Esophagus muscularis mucosa (tissue), 4 donors: ENCODE measurements at regions not wholly inside any gene's neighbourhood (a gene's known extent, or its start where the extent isn't known, plus 50 kb on each side); places are given as distances from the start of the nearest gene placed in this dataset.
A peak's percentile ranks its signal among the peaks of the same experiment; 100 is the strongest.

Experiments
- DNase-seq: peaks from one replicate; pipeline ENCODE4 v3.0.0-alpha.2; 2017; ENCODE audit errors: extremely low spot score
- H3K27ac ChIP-seq, 4 donors: fragments of 200-600 bp; sonication (generic); replicated peaks in 1 of 4; 1 replicate in 3 of 4; 2 replicates in 1 of 4; pipeline ENCODE4 v1.5.1; 2016 to 2019; ENCODE audit warnings: mild to moderate bottlenecking in 1 of 4
- H3K27me3 ChIP-seq, 4 donors: fragments of 200-600 bp; sonication (generic); one replicate each; pipeline versions ENCODE4 v1.5.1 to v1.6.0; 2016 to 2019
- H3K36me3 ChIP-seq, 4 donors: fragments of 200-600 bp; sonication (generic); one replicate each; pipeline ENCODE4 v1.5.1; 2016 to 2019
- H3K4me1 ChIP-seq, 4 donors: fragments of 200-600 bp; sonication (generic); one replicate each; pipeline ENCODE4 v1.5.1; 2016 to 2019
- H3K4me3 ChIP-seq, 4 donors: fragments of 200-600 bp; sonication (generic); 1 replicate in 2 of 4; 2 replicates in 2 of 4; pipeline ENCODE4 v1.5.1; 2016 to 2019; ENCODE audit warnings: mild to moderate bottlenecking in 4 of 4, moderate library complexity in 1 of 4
- H3K9me3 ChIP-seq, 4 donors: fragments of 200-600 bp; sonication (generic); 1 replicate in 3 of 4; 2 replicates in 1 of 4; pipeline ENCODE4 v1.5.1; 2016 to 2019
- CTCF ChIP-seq, 3 experiments: fragments of 200-600 bp in 2 of 3; fragments of 450-650 bp in 1 of 3; sonication (generic) in 2 of 3; IDR thresholded peaks; one replicate each; pipeline ENCODE4 v1.5.1; 2017 to 2019; ENCODE audit warnings: antibody characterized with exemption in 3 of 3, mild to moderate bottlenecking in 2 of 3, moderate library complexity in 1 of 3
- EP300 ChIP-seq: sonication (generic); formaldehyde crosslinking; IDR thresholded peaks from one replicate; pipeline ENCODE4 v1.6.1; 2017; ENCODE audit warnings: antibody characterized with exemption
- POLR2A ChIP-seq: fragments of 450-650 bp; IDR thresholded peaks from one replicate; pipeline ENCODE4 v1.6.1; 2017; ENCODE audit warnings: antibody characterized with exemption, moderate library complexity, mild to moderate bottlenecking, low read depth
- POLR2AphosphoS5 ChIP-seq, 2 donors: sonication (generic); formaldehyde crosslinking; IDR thresholded peaks; one replicate each; pipeline ENCODE4 v1.6.1; 2017; ENCODE audit warnings: antibody characterized with exemption in 2 of 2
- WGBS: methylation state at CpG from one replicate; pipeline ENCODE4 v1.1.5; 2018; 5-methylcytosine and 5-hydroxymethylcytosine counted together
- intact Hi-C: fragments of 100-400 bp; cut with DNase I; formaldehyde crosslinking; loops from one replicate; pipeline ENCODE4 v1.15.1; 2023

GRCh38 chr11:129283141-129283540 lies 91.0 kb upstream of the ARHGAP32 start:
- Histone ChIP-seq H3K9me3 (no peaks in the 10 kb centered on the region), H3K27ac (no peak overlapping the region), H3K4me3 (no peak overlapping the region), H3K36me3 (no peaks in the 10 kb centered on the region), H3K4me1 (peaks cover 8 to 15% (median 12%) of the 10 kb centered on the region in 4 donors), H3K27me3 (no peaks in the 10 kb centered on the region)
- DNase-seq = no peak
- TF ChIP-seq POLR2A = no peak
- TF ChIP-seq POLR2AphosphoS5 (IDR thresholded peaks at IDR 0.05) = no peak
- TF ChIP-seq CTCF (IDR thresholded peaks at IDR 0.05) = no peak
- no peak for TF ChIP-seq EP300
- intact Hi-C loops = no loop called here
- WGBS = 93% methylated on average over 1 of the region's 1 CpG

DNA sequence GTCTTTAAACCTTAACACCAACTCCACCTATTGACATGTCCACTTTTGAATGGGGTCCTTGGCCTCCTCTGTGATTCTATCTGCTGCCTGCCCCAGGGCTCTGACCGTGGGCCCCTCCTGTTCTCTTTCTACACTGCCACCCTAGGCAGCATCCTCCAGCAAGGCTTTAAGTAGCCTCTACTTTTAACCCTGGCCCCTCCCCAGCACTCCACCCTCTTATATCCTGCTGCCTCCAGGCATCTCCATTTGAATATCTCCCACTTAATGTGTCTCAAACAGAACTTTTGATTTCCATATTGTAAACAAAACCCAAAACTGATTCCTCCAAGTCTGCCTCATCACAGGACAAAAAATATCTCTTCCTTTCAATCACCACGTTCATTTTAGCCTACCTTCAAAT lies 90.5 kb upstream of the ARHGAP32 start:
- DNase-seq = no peak
- WGBS = 50% methylated on average over 2 of the region's 2 CpGs
- Histone ChIP-seq H3K36me3 (no peaks in the 10 kb centered on the region), H3K27ac (no peak overlapping the region), H3K9me3 (no peaks in the 10 kb centered on the region), H3K27me3 (no peaks in the 10 kb centered on the region), H3K4me1 (peaks cover 13 to 20% (median 17%) of the 10 kb centered on the region in 4 donors), H3K4me3 (no peak overlapping the region)
- intact Hi-C loops = no loop called here
- no peak for TF ChIP-seq POLR2AphosphoS5 (IDR thresholded peaks at IDR 0.05)
- TF ChIP-seq CTCF (IDR thresholded peaks at IDR 0.05) = no peak
- no peak for TF ChIP-seq POLR2A
- TF ChIP-seq EP300 = no peak

GRCh38 chr11:129281471-129282415 lies 89.6 kb upstream of the ARHGAP32 start:
- DNase-seq = no peak
- Histone ChIP-seq H3K4me1 (peaks cover 17 to 27% (median 22%) of the 10 kb centered on the region in 4 donors), H3K9me3 (no peaks in the 10 kb centered on the region), H3K4me3 (no peak overlapping the region), H3K36me3 (no peaks in the 10 kb centered on the region), H3K27ac (no peak overlapping the region), H3K27me3 (no peaks in the 10 kb centered on the region)
- intact Hi-C loops = no loop called here
- 85% methylated on average over 11 of the region's 11 CpGs for WGBS
- TF ChIP-seq CTCF (IDR thresholded peaks at IDR 0.05) (no peak), EP300 (no peak), POLR2A (no peak), POLR2AphosphoS5 (IDR thresholded peaks at IDR 0.05) (no peak)

DNA sequence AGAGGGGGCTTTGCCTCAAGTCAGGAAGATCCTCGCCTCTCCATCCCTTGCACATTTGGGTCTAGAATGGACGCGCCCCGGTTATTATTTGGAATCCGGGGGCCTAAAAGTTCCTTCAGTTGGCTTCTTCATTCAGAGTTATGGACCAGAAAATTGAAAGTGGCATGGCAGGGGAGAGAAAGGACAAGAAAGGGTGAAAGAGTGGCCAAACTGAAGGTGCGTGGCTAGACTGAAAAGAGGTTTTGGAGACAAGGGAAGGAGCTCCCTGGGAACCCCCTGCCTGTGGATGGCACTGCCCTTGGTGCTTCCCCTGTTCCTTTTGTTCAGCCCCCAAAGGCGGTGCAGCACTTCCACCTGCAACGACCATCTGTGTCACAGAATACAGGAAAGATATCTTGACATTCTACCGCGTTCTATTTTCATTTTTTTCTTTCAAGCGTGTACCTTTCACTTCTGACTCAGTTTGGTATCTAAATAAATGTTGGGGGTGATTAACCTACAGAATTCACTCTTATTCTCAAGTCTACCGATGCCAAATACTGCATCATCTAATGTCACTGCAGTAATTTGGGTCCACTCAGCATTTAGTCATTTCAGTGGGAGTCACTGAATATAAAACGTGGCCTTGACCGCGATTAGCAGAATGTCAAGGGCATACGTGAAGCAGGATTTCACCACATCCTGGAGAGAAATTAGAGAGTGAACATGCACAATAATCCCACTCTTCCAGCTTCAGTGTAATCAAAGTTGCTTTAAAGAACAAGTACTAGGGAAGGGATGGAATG lies 88.1 kb upstream of the ARHGAP32 start:
- Histone ChIP-seq H3K4me1 (peaks cover 23 to 39% (median 35%) of the 10 kb centered on the region in 4 donors), H3K4me3 (peak overlapping the region; percentile 68 to 78 (median 73)), H3K36me3 (no peaks in the 10 kb centered on the region), H3K27ac (peak overlapping the region; percentile 8 to 70 (median 59)), H3K9me3 (no peaks in the 10 kb centered on the region), H3K27me3 (no peaks in the 10 kb centered on the region)
- intact Hi-C loops = no loop called here
- TF ChIP-seq CTCF (IDR thresholded peaks at IDR 0.05) = no peak
- TF ChIP-seq POLR2AphosphoS5 (IDR thresholded peaks at IDR 0.05) = no peak
- TF ChIP-seq EP300 = no peak
- no peak for TF ChIP-seq POLR2A
- DNase-seq = no peak
- 52% methylated on average over 16 of the region's 16 CpGs for WGBS
